Sigmoid colon (tissue), 6 donors: ENCODE measurements at regions not wholly inside any gene's neighbourhood (a gene's known extent, or its start where the extent isn't known, plus 50 kb on each side); places are given as distances from the start of the nearest gene placed in this dataset.

Experiments
- DNase-seq: peaks from one replicate; pipeline ENCODE4 v3.0.0-alpha.2; 2019
- H3K27ac ChIP-seq, 4 donors: fragments of 200-600 bp; sonication (generic); one replicate each; pipeline ENCODE4 v1.5.1; 2016 to 2019; ENCODE audit warnings: mild to moderate bottlenecking in 1 of 4
- H3K27me3 ChIP-seq, 3 donors: fragments of 200-600 bp; sonication (generic); one replicate each; pipeline ENCODE4 v1.5.1; 2019; ENCODE audit warnings: mild to moderate bottlenecking in 1 of 3
- H3K36me3 ChIP-seq, 4 donors: fragments of 200-600 bp; sonication (generic); one replicate each; pipeline ENCODE4 v1.5.1; 2016 to 2019
- H3K4me1 ChIP-seq, 4 donors: fragments of 200-600 bp; sonication (generic); one replicate each; pipeline ENCODE4 v1.5.1; 2017 to 2019
- H3K4me3 ChIP-seq, 4 donors: fragments of 200-600 bp; sonication (generic); one replicate each; pipeline ENCODE4 v1.5.1; 2017 to 2019; ENCODE audit warnings: mild to moderate bottlenecking in 2 of 4, moderate library complexity in 1 of 4
- H3K9me3 ChIP-seq, 4 donors: fragments of 200-600 bp in 3 of 4; sonication (generic) in 3 of 4; one replicate each; pipeline versions ENCODE4 v1.5.1 to v1.6.1; 2013 to 2019
- CTCF ChIP-seq, 4 experiments: fragments of 450-650 bp in 3 of 4; fragments of 200-600 bp in 1 of 4; IDR thresholded peaks; one replicate each; pipeline ENCODE4 v1.5.1; 2016 to 2019; ENCODE audit warnings: antibody characterized with exemption in 4 of 4, mild to moderate bottlenecking in 3 of 4, moderate library complexity in 2 of 4
- EP300 ChIP-seq, 4 donors: sonication (generic); formaldehyde crosslinking; IDR thresholded peaks; one replicate each; pipeline ENCODE4 v1.6.1; 2017; ENCODE audit warnings: antibody characterized with exemption in 4 of 4
- POLR2A ChIP-seq, 2 donors: fragments of 450-650 bp; IDR thresholded peaks; one replicate each; pipeline ENCODE4 v1.6.1; 2016; ENCODE audit warnings: antibody characterized with exemption in 2 of 2, mild to moderate bottlenecking in 2 of 2, moderate library complexity in 2 of 2
- POLR2AphosphoS5 ChIP-seq, 4 donors: sonication (generic); formaldehyde crosslinking; IDR thresholded peaks; one replicate each; pipeline ENCODE4 v1.6.1; 2017; ENCODE audit warnings: antibody characterized with exemption in 4 of 4
- WGBS, 2 donors: extraction: QIAGEN DNeasy Blood & Tissue Kit; methylation state at CpG; one replicate each; pipeline ENCODE4 v1.1.7; 2013; 5-methylcytosine and 5-hydroxymethylcytosine counted together
- intact Hi-C: fragments of 100-400 bp; cut with DNase I; formaldehyde crosslinking; loops from one replicate; pipeline ENCODE4 v1.15.1; 2023
- donor health status: healthy with polysubstance abuse.
- donor health status: healthy.

- Histone ChIP-seq H3K4me1 (no peaks in the 10 kb centered on the region), H3K27ac (no peak overlapping the region), H3K4me3 (no peak overlapping the region), H3K36me3 (no peaks in the 10 kb centered on the region), H3K27me3 (no peaks in the 10 kb centered on the region), H3K9me3 (no peaks in the 10 kb centered on the region)
- 89 to 90% methylated on average over 7 of the region's 7 CpGs for WGBS, 2 donors
- intact Hi-C loops = no loop called here
- DNase-seq = no peak
- TF ChIP-seq EP300 (IDR thresholded peaks at IDR 0.05) (no peak), POLR2AphosphoS5 (IDR thresholded peaks at IDR 0.05) (no peak), POLR2A (IDR thresholded peaks at IDR 0.05) (no peak), CTCF (IDR thresholded peaks at IDR 0.05) (no peak)
Observed at GRCh38 chr3:193940526-193940925, 195.4 kb upstream of the HES1 start.

- Histone ChIP-seq H3K27me3 (no peaks in the 10 kb centered on the region), H3K36me3 (no peaks in the 10 kb centered on the region), H3K4me3 (no peak overlapping the region), H3K9me3 (no peaks in the 10 kb centered on the region), H3K27ac (no peak overlapping the region), H3K4me1 (no peaks in the 10 kb centered on the region)
- DNase-seq = no peak
- WGBS, 2 donors = 91 to 95% methylated on average over 10 of the region's 10 CpGs
- TF ChIP-seq POLR2A (IDR thresholded peaks at IDR 0.05) = no peak
- TF ChIP-seq CTCF (IDR thresholded peaks at IDR 0.05) = no peak
- TF ChIP-seq POLR2AphosphoS5 (IDR thresholded peaks at IDR 0.05) = no peak
- no peak for TF ChIP-seq EP300 (IDR thresholded peaks at IDR 0.05)
- intact Hi-C loops = no loop called here
Observed at GRCh38 chr3:193941486-193941885, 194.5 kb upstream of the HES1 start.

- Histone ChIP-seq H3K27ac (no peak overlapping the region), H3K4me1 (no peaks in the 10 kb centered on the region), H3K36me3 (no peaks in the 10 kb centered on the region), H3K4me3 (no peak overlapping the region), H3K9me3 (no peaks in the 10 kb centered on the region), H3K27me3 (no peaks in the 10 kb centered on the region)
- 89 to 90% methylated on average over 9 of the region's 9 CpGs for WGBS, 2 donors
- intact Hi-C loops = no loop called here
- TF ChIP-seq EP300 (IDR thresholded peaks at IDR 0.05) (no peak), POLR2A (IDR thresholded peaks at IDR 0.05) (no peak), CTCF (IDR thresholded peaks at IDR 0.05) (no peak), POLR2AphosphoS5 (IDR thresholded peaks at IDR 0.05) (no peak)
- no peak for DNase-seq
Observed at GRCh38 chr3:193942516-193943055, 193.4 kb upstream of the HES1 start.

GRCh38 chr3:193943200-193943599 lies 192.7 kb upstream of the HES1 start:
- no peaks in the 10 kb centered on the region for H3K36me3 ChIP-seq
- H3K4me3 ChIP-seq = no peak overlapping the region
- H3K4me1 ChIP-seq = no peaks in the 10 kb centered on the region
- no peaks in the 10 kb centered on the region for H3K27me3 ChIP-seq
- TF ChIP-seq POLR2A (IDR thresholded peaks at IDR 0.05) = no peak
- no peak for TF ChIP-seq POLR2AphosphoS5 (IDR thresholded peaks at IDR 0.05)
- no peak for TF ChIP-seq CTCF (IDR thresholded peaks at IDR 0.05)
- no peak for TF ChIP-seq EP300 (IDR thresholded peaks at IDR 0.05)
- H3K9me3 ChIP-seq = no peaks in the 10 kb centered on the region
- H3K27ac ChIP-seq = no peak overlapping the region
- WGBS, 2 donors = 22 to 69% methylated on average over 13 of the region's 13 CpGs
- intact Hi-C loops = no loop called here
- no peak for DNase-seq

GRCh38 chr3:193943851-193944517 lies 192.0 kb upstream of the HES1 start:
- TF ChIP-seq POLR2A (IDR thresholded peaks at IDR 0.05) (no peak), EP300 (IDR thresholded peaks at IDR 0.05) (no peak), CTCF (IDR thresholded peaks at IDR 0.05) (no peak), POLR2AphosphoS5 (IDR thresholded peaks at IDR 0.05) (no peak)
- no peak overlapping the region for H3K27ac ChIP-seq
- no peaks in the 10 kb centered on the region for H3K9me3 ChIP-seq
- no peak overlapping the region for H3K4me3 ChIP-seq
- no peaks in the 10 kb centered on the region for H3K36me3 ChIP-seq
- intact Hi-C loops = no loop called here
- no peak for DNase-seq
- H3K27me3 ChIP-seq = peaks cover 0 to 4% (median 0%) of the 10 kb centered on the region in 3 donors
- H3K4me1 ChIP-seq = no peaks in the 10 kb centered on the region
- 88 to 92% methylated on average over 18 of the region's 18 CpGs for WGBS, 2 donors
